ENCODE measurements at regions not wholly inside any gene's neighbourhood (a gene's known extent, or its start where the extent isn't known, plus 50 kb on each side); places are given as distances from the start of the nearest gene placed in this dataset.

DNA sequence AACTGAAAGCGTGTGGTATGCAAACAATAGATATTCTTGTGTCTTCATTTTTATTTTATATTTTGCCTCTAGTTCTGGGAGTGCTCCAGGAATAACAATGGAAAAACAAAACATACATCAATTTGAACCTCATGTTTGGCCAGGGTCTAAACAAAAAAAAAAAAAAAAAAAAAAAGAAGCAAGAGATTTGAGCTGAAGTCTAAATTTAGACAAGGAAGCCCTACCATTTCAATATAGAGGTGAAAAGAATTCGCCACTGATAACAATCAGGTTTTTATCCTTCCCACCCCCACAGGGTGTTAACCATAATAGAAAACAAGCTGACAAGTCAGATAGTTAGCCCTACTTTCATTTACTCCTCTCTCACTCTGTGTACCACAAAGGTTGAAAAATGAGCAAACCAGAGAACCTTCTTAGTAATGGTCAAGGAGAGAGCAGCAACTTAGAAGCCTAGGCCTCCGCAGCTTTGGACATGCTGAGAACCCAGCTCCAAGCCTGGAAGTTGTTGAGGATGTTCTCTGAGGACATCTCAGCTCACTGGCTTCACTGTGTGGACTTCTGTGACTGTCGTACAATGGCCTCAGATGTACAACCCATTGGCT is 118.2 kb upstream of the HMHB1 start:
- DNase-seq, result no peak

DNA sequence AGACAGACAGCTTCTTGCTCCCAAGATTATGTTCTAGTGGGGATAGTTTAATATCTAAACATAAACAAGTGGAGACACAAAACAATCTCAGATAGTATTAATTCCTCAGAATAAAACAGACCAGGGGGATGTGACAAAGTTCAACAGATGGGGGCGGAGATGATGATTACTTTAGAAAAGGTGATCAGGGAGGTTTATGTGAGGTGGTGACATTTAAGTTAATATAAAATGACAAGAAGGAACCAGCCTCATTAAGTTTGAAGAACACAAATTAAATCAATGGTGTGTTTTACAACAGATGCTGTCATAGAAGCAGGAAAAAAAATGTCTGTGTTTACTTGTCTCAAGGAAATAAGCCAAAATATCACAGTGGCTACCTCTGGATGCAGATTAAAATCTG is 119.6 kb upstream of the HMHB1 start:
- DNase-seq, result no peak

DNA sequence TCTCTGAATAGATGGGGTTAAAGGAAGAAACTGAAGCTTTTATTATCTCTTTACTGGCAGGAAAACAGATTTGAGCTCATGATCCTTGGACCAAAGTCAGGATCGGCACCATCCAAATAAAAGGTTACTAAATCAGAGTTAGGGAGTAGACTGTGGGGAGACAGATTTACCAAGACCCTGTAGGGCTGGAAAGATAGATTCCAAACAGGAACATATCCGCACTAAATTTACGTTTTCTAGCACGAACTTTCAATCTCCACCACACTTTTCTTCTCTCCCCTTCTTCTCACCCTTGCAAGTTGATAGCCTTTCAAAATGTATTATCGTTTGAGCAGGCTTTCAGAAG is 120.0 kb upstream of the HMHB1 start:
- no peak for DNase-seq

DNA sequence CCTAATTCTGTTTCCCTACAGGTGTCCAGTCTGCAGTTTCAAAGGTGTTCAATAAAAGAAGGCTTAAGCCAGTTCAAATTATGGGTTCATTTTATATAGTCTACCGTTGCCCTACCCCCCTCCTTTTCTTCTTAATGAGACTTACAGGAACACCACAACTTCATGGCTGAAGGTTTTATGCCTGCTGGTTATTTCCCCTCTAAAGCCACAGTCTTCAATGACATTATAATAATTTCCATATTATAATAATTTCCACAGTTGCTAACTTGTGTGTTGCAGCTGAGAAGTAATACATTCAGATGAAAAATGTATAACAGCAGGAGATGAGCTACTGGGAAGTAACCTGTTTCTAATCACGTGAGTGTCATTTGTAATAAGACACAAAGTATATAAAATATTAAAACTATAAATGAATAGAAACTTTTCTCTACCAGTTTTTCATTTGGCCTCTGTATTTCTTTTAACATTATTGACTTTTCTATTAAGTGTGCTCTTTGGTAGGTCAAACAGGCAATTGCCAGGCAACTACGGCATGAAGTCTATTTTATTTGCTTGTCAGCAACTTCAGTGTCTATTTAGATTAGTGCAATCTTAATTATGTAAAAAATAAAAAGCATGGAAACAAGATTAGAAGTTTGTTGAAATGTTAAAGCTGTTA is 120.5 kb upstream of the HMHB1 start:
- DNase-seq, result no peak

DNA sequence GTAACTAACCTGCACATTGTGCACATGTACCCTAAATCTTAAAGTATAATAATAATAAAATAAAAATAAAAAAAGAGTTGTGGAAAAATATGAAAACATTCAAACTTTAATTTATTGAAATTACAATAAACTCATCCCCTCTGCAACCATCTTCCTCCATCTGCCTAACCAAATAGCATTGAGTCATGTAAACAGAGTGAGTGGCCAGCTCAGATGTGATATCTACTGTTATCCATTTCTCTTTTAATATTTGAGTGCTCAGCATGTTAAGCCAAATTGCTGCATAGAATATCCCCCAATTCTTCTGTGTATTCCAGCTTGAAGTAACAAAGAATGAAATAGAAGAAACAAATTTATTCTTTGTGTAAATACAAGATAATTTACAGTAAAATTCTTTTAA is 124.4 kb upstream of the HMHB1 start:
- no peak for DNase-seq

DNA sequence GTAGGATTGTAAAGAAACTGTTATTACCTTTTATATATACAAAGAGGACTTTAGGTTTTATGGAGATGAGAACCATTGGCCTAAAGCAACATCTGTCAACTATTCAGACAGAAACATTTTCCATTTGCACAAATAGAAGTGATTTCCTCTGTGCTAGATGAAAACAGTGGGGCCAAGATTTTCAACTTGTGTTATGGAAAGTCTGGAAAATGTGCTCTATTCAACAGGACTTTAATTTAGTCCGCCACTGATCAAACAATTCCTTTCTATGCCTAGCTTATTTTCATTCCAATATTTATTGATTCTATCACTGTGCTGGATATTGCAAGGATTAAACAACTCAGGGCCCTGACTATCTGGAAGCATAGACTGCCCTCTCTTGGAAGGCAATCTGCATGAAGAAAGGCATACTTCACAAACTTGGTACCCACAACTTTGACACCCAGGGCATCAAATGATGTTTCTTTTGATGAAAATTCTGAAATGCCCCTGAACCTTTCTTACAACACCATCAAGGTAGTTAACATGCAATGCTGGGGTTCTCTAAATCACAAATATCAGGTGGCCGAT is 126.6 kb upstream of the HMHB1 start:
- DNase-seq, result no peak

DNA sequence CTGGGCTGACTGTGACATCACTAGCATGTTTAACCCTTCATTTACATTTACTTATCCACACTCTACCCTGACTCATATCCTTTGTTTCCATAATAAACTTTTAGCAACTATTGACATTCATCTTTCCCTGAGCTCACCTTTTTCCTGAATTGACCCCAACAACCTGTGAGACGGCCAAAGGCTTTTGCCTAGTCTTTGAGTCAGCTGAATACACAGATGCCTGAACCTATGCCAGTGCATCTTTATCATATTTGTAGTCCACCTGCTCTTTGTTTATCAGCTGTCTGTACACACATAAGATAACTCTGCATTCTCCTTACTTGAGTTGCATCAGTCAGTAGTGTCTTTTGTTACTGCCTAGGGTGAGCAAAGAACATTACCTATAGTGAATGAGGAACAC is 128.5 kb upstream of the HMHB1 start:
- DNase-seq, result no peak

DNA sequence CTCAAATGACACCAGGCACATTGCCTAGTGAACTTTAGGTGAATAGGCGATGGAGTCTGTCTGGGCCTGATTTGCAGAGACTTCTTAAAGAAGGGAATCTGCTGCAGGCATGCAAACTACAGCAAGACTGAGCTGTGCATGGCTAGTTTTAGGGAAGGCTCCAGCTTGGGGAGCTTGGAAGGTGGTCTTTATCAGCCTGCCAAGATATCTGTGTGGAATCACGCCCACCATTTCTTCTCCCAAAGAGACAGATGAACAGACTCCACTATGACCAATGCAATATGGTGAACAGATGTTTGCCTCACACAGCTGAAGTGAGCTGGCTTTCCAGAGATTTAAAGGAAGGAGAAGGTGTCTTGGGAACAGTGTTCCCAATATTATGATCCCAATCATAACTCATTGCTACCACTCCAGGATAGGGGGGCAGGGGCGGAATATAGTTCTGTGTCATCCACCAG is 129.0 kb upstream of the HMHB1 start:
- DNase-seq, result no peak

DNA sequence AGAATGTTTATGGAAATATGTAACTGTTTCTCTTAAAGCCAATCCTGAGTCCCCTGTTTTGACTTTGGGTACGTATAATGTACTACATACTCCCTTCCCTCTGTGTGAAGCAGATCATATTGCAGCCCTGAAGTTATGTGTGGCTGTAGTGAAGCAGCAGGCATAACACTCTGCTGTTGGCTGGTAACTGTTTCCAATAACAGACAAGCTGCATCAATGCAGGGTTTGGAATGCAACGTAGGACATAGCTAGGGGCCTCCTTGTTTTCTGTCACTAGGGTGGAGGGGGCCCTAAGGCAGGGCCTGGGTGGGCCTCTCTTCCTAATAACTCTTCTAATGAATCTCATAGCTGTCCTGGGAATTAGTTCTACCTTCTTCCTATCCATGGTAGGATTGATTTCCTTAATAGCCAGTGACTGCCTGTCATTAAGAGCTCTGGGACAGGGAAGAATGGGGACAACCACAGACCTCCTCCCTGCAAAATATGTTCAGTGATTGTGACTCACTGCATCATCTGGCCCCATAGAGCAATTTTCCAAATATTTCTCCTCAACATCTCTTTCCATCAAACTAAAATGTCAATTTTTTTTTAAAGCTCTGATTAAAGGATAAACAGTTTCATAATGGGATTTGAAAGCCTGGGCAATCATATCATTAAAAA is 129.6 kb upstream of the HMHB1 start:
- DNase-seq, result no peak

DNA sequence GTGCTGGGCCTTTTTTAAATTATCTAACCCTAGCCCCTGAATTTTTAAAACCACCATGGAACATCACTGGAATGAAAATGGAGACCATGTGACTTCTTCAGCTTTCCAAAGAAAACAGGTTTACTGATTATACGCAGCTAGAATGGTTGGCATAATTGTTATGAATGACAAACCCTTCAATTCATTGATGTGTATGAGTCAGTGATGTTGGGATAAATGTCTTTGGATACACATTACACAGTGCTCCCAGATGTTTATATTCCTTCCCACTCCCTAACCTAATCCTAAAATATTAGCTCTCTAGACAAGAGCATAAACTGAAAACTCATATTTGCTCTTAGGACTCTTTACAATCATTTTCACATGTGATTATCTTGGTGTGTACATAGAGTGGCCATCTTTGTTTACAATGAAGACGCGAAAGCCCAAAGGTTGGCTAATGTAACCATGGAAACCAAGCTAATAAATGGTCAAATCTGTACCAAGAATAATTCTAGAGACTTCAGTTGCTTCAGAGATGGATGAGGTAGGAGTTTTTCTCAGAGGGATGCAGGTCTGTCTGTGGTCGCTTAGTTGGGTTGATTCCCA is 131.2 kb upstream of the HMHB1 start:
- no peak for DNase-seq

DNA sequence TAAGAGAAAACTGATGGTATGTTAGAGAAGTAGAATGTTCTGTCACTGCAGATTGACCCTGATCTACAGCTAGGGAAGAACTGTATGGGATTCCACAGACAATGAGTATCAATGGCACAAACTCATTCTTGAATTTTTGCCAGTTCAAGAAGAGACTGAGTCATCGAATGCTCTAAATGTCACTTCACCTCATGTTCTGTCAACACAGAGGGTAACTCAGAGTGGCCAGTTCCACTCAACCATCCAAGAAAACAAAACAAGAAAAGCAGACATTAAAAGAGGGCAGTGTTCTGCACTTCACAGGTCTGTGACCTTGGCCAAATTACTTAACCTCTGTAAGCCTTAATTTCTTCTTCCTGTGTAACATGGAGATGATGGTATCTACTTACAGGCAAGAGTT is 132.2 kb upstream of the HMHB1 start:
- no peak for DNase-seq

DNA sequence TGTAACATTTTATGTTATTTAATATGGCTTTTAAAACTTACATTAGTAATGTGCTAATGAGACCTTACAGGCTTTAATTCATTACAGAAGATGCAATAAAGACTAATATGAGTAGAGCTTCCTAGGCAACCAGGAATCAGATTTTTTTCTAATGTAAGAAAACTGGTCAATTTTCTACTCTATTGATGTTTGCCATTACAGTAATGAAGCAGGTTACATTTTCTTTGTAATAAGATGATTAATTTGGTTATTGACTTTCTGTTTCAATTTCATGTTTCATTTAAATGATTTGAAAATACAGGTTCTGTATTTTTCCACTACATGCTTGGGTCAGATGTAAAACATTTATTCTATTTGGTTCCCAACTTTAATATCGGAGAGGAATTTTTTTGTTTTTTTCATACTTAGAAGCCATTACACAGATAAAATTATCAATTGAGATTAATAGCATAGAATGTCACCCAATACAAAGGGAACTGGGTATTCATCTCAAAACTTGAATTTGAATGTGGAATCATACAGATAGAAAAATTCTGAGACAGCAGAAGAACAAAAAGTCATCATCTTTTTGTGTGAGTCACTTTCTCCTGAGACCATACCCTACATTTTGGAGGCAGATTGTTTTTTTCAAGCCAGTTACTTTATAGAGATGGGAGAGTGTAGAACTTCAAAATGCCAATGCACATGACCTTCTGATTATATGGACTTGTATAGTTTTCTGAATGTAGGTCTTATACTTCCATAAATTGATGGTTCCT is 133.6 kb upstream of the HMHB1 start:
- DNase-seq, result no peak

DNA sequence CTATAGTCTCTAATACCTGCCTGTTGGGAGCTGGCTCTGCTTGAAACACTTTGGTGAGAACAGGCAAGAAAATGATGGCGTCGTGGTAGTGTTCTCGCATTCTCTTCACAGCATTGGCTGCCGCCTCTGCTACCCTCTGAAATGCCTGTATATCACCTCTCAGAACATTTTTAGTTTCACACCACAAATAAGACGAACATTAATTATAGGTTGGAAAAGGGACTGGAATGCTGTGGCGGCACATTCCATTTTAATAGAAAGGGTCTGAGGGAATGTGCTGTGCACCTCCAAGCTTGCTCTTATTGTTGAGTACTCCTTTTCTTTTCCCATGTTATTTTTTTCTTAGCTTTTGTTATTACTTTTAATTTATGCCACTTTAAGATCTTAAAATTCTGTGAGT is 134.6 kb upstream of the HMHB1 start:
- no peak for DNase-seq

DNA sequence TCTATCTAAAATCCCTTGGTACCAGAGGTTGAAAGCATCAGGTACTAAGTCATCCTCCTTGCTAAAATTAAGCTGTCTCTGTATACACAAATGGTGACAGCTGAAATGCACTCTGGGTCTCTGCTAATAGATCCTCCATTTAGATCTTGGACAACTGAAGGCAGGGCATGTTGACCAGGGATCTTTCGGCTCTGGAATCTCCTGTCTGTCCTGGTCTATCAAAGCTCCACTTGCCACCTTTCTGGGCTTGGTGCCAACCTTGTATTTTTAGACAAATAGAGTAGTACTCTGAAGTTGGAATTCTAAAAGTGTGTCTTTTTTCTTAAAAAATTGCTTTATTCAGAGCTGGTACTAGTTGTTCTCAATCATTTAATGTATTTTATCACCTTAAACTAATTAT is 135.2 kb upstream of the HMHB1 start:
- DNase-seq, result no peak

DNA sequence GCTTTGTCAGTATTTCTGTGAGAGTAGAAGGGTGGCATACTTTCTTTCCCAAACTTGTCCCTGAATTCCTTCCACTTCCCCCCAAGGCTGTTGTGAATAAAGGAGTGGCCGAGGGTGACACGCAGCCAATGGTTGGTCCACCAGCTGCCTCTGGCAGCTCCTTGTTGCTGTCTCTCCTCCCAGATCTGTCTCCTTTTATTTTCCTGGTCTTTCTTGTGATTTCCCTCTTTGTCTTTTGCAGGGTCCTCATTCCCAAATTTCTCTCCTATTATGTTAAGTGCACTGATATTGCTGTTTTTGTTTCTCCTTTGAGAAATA is 137.5 kb upstream of the HMHB1 start:
- no peak for DNase-seq

DNA sequence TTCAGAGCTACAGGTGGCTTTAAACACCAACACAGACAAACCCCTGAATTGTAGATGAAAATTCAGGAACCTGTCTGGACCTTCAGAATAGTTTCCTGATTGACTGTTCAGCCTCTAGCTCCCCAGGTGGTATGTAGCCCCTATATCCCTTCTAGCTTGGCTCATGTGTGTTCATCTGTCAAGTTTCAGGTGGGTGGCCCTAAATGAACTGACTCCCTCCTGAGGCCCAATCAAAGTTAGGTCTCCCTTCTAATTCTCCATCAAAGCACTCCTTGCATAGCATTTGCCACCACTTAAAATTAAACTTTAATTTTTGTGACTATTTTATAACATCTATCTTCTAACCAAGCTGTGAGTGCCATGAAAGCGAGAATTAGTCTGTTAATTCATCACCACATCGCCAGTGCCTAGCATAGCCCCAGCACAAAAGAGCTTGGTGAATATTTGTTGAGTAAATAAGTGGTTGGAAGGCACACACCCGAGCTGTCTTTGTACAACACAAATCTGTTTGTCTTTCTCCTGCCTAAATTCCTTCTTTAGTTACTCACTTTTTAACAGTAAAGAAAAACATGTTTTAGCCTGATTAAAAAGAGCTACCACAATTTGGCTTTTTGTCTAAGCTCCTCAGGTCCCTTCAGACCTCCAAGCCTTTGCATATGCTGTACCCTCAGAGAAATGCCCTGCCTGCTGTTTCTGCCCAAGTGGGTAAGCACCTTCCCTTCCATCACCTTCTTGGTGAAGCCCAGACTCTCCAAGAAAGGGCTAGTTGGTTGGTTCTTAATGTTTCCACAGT is 138.1 kb upstream of the HMHB1 start:
- no peak for DNase-seq

DNA sequence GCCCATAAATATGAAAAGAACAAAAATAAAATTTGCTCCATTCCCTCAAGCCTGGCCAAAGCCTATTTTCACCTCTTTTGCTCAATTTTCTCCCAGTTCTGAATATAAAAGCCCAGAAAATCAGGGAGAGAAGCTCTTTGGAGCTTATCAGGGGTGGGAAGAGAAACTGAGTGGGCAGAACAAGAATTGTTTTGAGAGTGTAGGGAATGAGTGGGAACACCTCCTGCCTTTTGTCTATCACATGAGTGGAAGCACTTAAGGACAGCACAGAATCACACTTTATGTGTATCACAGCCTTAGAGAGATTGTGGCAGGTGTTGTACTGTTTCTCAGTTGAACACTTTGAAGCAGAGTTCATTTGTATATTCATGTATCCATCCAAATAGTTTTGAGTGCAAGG is 139.2 kb upstream of the HMHB1 start:
- DNase-seq, result peak in 1 of 56 donors; percentile 11

DNA sequence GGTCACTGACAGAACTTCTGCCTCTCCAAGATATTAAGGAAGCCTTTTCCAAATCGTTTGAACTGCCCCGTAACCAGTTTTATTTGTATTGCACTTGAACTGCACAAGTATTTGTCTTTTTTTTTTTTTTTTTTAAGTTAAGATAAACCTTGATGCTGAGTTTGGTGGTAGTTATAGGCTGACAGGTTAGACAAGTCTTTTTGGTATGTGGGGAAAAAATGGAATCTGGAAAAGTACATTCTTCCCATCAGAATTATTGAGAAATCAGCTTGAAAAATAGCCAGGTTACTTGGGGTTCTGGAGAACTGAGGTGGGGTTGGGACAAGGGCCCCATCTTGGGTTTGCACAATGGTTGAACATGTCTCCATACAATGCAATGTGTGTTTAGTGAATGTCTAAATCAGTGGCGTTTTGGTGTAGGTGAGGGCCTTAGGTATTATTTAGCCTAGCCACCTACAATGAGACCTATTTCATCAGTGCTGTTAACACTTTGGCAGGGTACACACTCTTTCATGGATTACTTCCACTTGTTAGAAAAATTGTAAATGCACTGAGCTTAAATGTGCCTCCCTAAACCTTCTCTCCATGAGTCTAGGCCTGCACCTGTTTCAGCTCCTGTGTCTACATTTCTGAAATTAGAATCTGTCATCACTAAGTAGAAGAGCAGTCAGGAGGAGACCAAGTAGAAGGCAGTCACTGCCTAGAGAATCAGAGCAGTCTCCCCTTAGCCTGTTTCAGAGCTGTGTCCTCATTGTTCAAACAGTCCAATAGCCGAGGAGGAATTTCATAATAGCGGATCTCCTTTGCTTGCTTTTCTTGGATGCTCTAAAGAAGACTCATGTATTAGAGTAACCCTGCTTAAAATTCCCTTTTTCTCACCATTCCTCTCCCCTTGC is 140.0 kb upstream of the HMHB1 start:
- DNase-seq, result no peak

DNA sequence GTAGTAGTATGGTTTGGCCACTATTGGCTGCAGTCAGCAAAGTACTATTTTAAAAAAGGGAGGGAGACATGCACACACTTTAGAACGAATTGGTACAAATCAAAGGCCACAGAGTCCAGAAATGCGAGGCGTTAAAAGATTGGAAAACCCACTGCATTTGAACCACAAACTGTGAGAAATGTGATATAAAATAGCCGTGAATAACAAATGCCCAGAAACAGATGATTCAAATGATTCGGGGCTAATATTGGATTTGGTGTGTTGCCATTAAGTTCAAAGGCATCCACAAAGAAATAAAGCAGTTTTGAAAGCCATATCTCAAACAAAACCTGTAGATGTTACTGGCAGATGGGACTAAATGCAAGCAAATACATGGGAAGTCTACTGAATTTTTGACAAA is 140.9 kb upstream of the HMHB1 start:
- no peak for DNase-seq

DNA sequence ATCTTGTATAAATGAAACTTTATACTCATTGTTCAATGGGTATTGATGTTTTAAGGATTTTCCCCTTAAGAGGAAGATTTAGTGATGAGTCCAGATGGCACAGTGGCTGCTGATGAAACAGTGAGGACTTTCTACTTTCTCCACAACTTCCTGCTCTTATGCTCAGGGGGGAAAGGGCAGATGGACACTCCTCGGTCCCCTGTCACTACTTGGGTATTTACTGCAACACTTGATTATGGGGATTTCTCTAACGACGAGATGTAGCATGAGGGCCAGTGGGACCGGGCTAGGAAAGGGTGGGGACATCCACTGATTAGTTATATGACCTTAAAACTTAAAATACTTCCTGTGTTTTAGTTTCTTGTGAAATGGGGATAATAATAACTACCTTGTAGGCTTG is 146.1 kb upstream of the HMHB1 start:
- no peak for DNase-seq

All from nucleus accumbens (tissue), 56 donors.